ENCODE measurements at regions not wholly inside any gene's neighbourhood (a gene's known extent, or its start where the extent isn't known, plus 50 kb on each side); places are given as distances from the start of the nearest gene placed in this dataset.
"Not testable (repeated sequence)": the region's sequence is repeated elsewhere in the genome, so short reads cannot be mapped to it uniquely, and the experiment has no call there.

- no peak for TF ChIP-seq CTCF (IDR thresholded peaks at IDR 0.05; ENCODE audit: insufficient read depth, low read depth, low read length)
- no peak overlapping the region for H3K4me3 ChIP-seq (ENCODE audit: low read depth, low read length)
- DNase-seq (ENCODE audit: low read depth) = no peak
These were observed 271.4 kb upstream of the DIO3 start for GRCh38 chr14:101289911-101290310.

- no peak for TF ChIP-seq CTCF (IDR thresholded peaks at IDR 0.05; ENCODE audit: insufficient read depth, low read depth, low read length)
- no peak overlapping the region for H3K4me3 ChIP-seq (ENCODE audit: low read depth, low read length)
- DNase-seq (ENCODE audit: low read depth) = no peak
These were observed 270.7 kb upstream of the DIO3 start for GRCh38 chr14:101290611-101291010.

DNA sequence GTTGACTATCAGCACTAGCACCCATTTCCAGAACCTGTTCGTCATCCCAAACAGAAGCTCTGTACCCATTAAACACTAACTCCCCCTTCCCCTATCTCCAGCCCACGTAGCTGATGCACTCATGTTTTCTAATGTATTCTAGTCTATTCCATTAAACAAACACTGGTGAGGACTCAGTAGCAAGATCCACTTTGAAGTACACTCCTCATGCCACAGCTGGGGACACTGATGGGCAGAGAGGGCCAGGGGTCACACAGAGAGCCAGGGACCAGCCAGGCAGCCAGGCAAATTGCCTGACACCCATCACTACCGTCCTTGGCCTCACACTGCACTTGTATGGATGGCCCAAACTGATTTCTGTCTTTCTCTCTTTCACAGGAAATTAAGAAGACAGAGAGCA is 269.9 kb upstream of the DIO3 start:
- no peak for TF ChIP-seq CTCF (IDR thresholded peaks at IDR 0.05; ENCODE audit: insufficient read depth, low read depth, low read length)
- H3K4me3 ChIP-seq (ENCODE audit: low read depth, low read length) = no peak overlapping the region
- DNase-seq (ENCODE audit: low read depth) = no peak

DNA sequence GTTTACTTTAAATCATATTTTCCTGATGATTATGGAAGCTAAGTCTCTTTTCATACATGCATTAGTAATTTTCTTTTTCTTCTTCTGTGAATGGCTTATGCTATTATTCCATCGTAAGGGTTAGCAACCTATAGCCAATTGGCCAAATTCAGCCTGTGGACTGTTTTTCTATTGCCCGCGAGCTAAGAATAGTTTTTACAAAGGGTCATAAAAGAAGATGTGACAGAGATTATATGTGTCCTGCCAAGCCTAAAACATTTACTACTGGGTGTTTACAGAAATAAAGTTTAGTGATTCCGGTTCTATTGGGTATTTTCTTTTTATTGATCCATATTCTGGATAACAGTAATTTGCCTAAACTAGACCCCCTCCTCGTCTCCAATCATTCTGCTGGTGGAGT is 268.8 kb upstream of the DIO3 start:
- no peak for TF ChIP-seq CTCF (IDR thresholded peaks at IDR 0.05; ENCODE audit: insufficient read depth, low read depth, low read length)
- DNase-seq (ENCODE audit: low read depth) = no peak
- H3K4me3 ChIP-seq (ENCODE audit: low read depth, low read length) = no peak overlapping the region

- H3K4me3 ChIP-seq (ENCODE audit: low read depth, low read length) = no peak overlapping the region
- TF ChIP-seq CTCF (IDR thresholded peaks at IDR 0.05; ENCODE audit: insufficient read depth, low read depth, low read length) = no peak
These were observed 267.7 kb upstream of the DIO3 start for GRCh38 chr14:101293605-101294004.

GRCh38 chr14:101294136-101294535 is 267.2 kb upstream of the DIO3 start:
- TF ChIP-seq CTCF (IDR thresholded peaks at IDR 0.05; ENCODE audit: insufficient read depth, low read depth, low read length) = no peak
- no peak for DNase-seq (ENCODE audit: low read depth)
- no peak overlapping the region for H3K4me3 ChIP-seq (ENCODE audit: low read depth, low read length)

More at GRCh38 chr14:101293605-101294004, 267.7 kb upstream of the DIO3 start:
- DNase-seq (ENCODE audit: low read depth) = no peak

DNA sequence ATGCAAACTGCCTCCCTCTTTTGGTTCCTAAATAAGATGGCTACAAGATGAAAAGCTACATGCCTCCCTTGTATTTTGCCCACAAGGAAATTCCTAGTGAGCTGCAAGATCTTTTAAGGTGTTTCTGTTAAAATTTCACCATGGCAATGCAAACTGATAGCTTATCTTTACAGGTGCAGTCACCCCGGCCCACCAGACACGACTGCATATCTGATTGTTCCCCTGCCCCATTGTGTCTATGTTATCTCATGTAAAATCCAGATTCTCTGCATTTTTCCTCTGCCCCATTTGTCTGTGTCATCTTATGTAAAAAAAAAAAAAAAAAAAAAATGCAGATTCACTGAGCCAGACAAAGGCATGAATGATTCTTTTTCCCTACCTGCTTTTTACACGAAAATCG is 261.5 kb upstream of the DIO3 start:
- H3K4me3 ChIP-seq (ENCODE audit: low read depth, low read length); DNase-seq (ENCODE audit: low read depth): not testable (repeated sequence)
